H9 (cell line): ENCODE measurements at regions not wholly inside any gene's neighbourhood (a gene's known extent, or its start where the extent isn't known, plus 50 kb on each side); places are given as distances from the start of the nearest gene placed in this dataset.

Source experiments
- DNase-seq: peaks from one replicate; pipeline ENCODE4 v3.0.0-alpha.2; 2017
- H2AFZ ChIP-seq: one replicate; pipeline ENCODE4 v1.6.1; 2013; ENCODE audit warnings: mild to moderate bottlenecking, low read length, control low read depth, moderate library complexity
- H2AK5ac ChIP-seq: 2 replicates; pipeline ENCODE4 v1.6.1; 2013; ENCODE audit warnings: low read length, control low read depth, mixed read lengths; ENCODE audit not compliant: insufficient read length
- H2BK120ac ChIP-seq: one replicate; pipeline ENCODE4 v1.6.1; 2013; ENCODE audit warnings: low read depth, mild to moderate bottlenecking, low read length, control low read depth, inconsistent platforms; ENCODE audit not compliant: poor library complexity, severe bottlenecking
- H2BK12ac ChIP-seq: 2 replicates; pipeline ENCODE4 v1.6.1; 2013; ENCODE audit warnings: low read length, control low read depth, mixed read lengths, low read depth; ENCODE audit not compliant: insufficient read length
- H2BK15ac ChIP-seq: 2 replicates; pipeline ENCODE4 v1.6.1; 2013; ENCODE audit warnings: low read depth, low read length, control low read depth
- H2BK20ac ChIP-seq: one replicate; pipeline ENCODE4 v1.6.1; 2013; ENCODE audit warnings: low read depth, mild to moderate bottlenecking, low read length, control low read depth, inconsistent platforms; ENCODE audit not compliant: poor library complexity, severe bottlenecking
- H2BK5ac ChIP-seq: 2 replicates; pipeline ENCODE4 v1.6.1; 2013; ENCODE audit warnings: low read length, control low read depth, mixed read lengths; ENCODE audit not compliant: insufficient read length
- H3K14ac ChIP-seq: 2 replicates; pipeline ENCODE4 v1.6.1; 2013; ENCODE audit warnings: low read length, control low read depth; ENCODE audit not compliant: insufficient read depth
- H3K18ac ChIP-seq: 2 replicates; pipeline ENCODE4 v1.6.1; 2013; ENCODE audit warnings: low read depth, mild to moderate bottlenecking, mixed read lengths, low read length, control low read depth; ENCODE audit not compliant: insufficient read length
- H3K23ac ChIP-seq: 2 replicates; pipeline ENCODE4 v1.6.1; 2013; ENCODE audit warnings: low read length, control low read depth, mixed read lengths, low read depth; ENCODE audit not compliant: insufficient read length
- H3K23me2 ChIP-seq: 2 replicates; pipeline ENCODE4 v1.6.1; 2013; ENCODE audit warnings: low read depth, mild to moderate bottlenecking, mixed read lengths, low read length, control low read depth; ENCODE audit not compliant: insufficient read length, poor library complexity, severe bottlenecking
- H3K27ac ChIP-seq: 2 replicates; pipeline ENCODE4 v1.5.1; 2013; ENCODE audit warnings: low read length, control low read depth, mixed read lengths, low read depth; ENCODE audit not compliant: insufficient read length
- H3K27me3 ChIP-seq: 2 replicates; pipeline ENCODE4 v1.6.1; 2013; ENCODE audit warnings: low read length, control low read depth, inconsistent platforms; ENCODE audit not compliant: insufficient read depth
- H3K4ac ChIP-seq: 2 replicates; pipeline ENCODE4 v1.6.1; 2013; ENCODE audit warnings: low read depth, mild to moderate bottlenecking, control low read depth, inconsistent platforms, low read length, moderate library complexity
- H3K4me1 ChIP-seq: 2 replicates; pipeline ENCODE4 v1.6.1; 2013; ENCODE audit warnings: low read length, control low read depth, inconsistent platforms; ENCODE audit not compliant: insufficient read depth
- H3K4me2 ChIP-seq: 2 replicates; pipeline ENCODE4 v1.6.1; 2013; ENCODE audit warnings: low read length, control low read depth, mixed read lengths; ENCODE audit not compliant: insufficient read length, insufficient read depth
- H3K56ac ChIP-seq: 2 replicates; pipeline ENCODE4 v1.6.1; 2013; ENCODE audit warnings: low read depth, mild to moderate bottlenecking, mixed read lengths, low read length, control low read depth; ENCODE audit not compliant: insufficient read length
- H3K79me1 ChIP-seq: 2 replicates; pipeline ENCODE4 v1.6.1; 2013; ENCODE audit warnings: low read depth, mild to moderate bottlenecking, moderate library complexity, low read length, control low read depth, inconsistent platforms; ENCODE audit not compliant: insufficient read depth, poor library complexity, severe bottlenecking
- H3K79me2 ChIP-seq: 2 replicates; pipeline ENCODE4 v1.6.1; 2013; ENCODE audit warnings: low read length, control low read depth, inconsistent platforms; ENCODE audit not compliant: insufficient read depth
- H3K9ac ChIP-seq: 2 replicates; pipeline ENCODE4 v1.6.1; 2013; ENCODE audit warnings: low read length, control low read depth, mixed read lengths; ENCODE audit not compliant: insufficient read length; ENCODE audit errors: extremely low read depth
- H3K9me3 ChIP-seq: one replicate; pipeline ENCODE4 v1.6.1; 2013; ENCODE audit warnings: low read depth, low read length, inconsistent platforms; ENCODE audit not compliant: control insufficient read depth
- H3T11ph ChIP-seq: one replicate; pipeline ENCODE4 v1.6.1; 2013; ENCODE audit warnings: mild to moderate bottlenecking, low read length, control low read depth, inconsistent platforms
- H4K20me1 ChIP-seq: one replicate; pipeline ENCODE4 v1.6.1; 2013; ENCODE audit not compliant: control insufficient read depth, insufficient read length, insufficient read depth
- H4K5ac ChIP-seq: 2 replicates; pipeline ENCODE4 v1.6.1; 2013; ENCODE audit warnings: low read depth, mild to moderate bottlenecking, mixed read lengths, low read length, control low read depth; ENCODE audit not compliant: insufficient read length
- H4K8ac ChIP-seq: replicated peaks from 2 replicates; pipeline ENCODE4 v1.6.1; 2013; ENCODE audit warnings: low read length, control low read depth, mixed read lengths, low read depth; ENCODE audit not compliant: insufficient read length
- H4K91ac ChIP-seq: 2 replicates; pipeline ENCODE4 v1.6.1; 2013; ENCODE audit warnings: low read depth, mild to moderate bottlenecking, moderate library complexity, mixed read lengths, low read length, control low read depth; ENCODE audit not compliant: insufficient read length
- H3K27ac Mint-ChIP-seq, 3 experiments: 2 replicates in 2 of 3; 3 replicates in 1 of 3; pipeline ENCODE4 v1.8.0; 2020 to 2021; ENCODE audit warnings: mixed read lengths in 3 of 3, mild to moderate bottlenecking in 1 of 3, moderate library complexity in 1 of 3
- H3K27me3 Mint-ChIP-seq: 2 replicates; pipeline ENCODE4 v1.8.0; 2021; ENCODE audit warnings: low read depth, mild to moderate bottlenecking, moderate library complexity, mixed read lengths
- H3K36me3 Mint-ChIP-seq, 3 experiments: 2 replicates in 2 of 3; 3 replicates in 1 of 3; pipeline ENCODE4 v1.8.0; 2020 to 2021; ENCODE audit warnings: low read depth in 3 of 3, mixed read lengths in 3 of 3; ENCODE audit not compliant: insufficient read depth in 1 of 3
- H3K4me1 Mint-ChIP-seq, 2 experiments: 2 replicates each; pipeline ENCODE4 v1.8.0; 2020; ENCODE audit warnings: mixed read lengths in 2 of 2
- H3K4me3 Mint-ChIP-seq, 2 experiments: 2 replicates in 1 of 2; 3 replicates in 1 of 2; pipeline ENCODE4 v1.8.0; 2020 to 2021; ENCODE audit warnings: mild to moderate bottlenecking in 2 of 2, mixed read lengths in 2 of 2, moderate library complexity in 1 of 2
- H3K9me3 Mint-ChIP-seq, 2 experiments: 2 replicates in 1 of 2; 3 replicates in 1 of 2; pipeline ENCODE4 v1.8.0; 2020; ENCODE audit warnings: mild to moderate bottlenecking in 2 of 2, mixed read lengths in 2 of 2, moderate library complexity in 1 of 2
- WGBS: extraction: QIAGEN DNeasy Blood & Tissue Kit; methylation state at CpG from one replicate; pipeline ENCODE4 v1.1.7; 2013; ENCODE audit warnings: missing lambda C conversion rate, low lambda C conversion rate, mixed read lengths; ENCODE audit not compliant: insufficient read length; ENCODE audit errors: extremely low coverage; 5-methylcytosine and 5-hydroxymethylcytosine counted together
- TF ChIP-seq, protein P1 (sequence below): fragments of 200-600 bp; sonication (generic); conservative IDR thresholded peaks from 3 replicates; pipeline ENCODE4 v1.8.0; 2021; ENCODE audit warnings: antibody characterized with exemption, mild to moderate bottlenecking

DNA sequence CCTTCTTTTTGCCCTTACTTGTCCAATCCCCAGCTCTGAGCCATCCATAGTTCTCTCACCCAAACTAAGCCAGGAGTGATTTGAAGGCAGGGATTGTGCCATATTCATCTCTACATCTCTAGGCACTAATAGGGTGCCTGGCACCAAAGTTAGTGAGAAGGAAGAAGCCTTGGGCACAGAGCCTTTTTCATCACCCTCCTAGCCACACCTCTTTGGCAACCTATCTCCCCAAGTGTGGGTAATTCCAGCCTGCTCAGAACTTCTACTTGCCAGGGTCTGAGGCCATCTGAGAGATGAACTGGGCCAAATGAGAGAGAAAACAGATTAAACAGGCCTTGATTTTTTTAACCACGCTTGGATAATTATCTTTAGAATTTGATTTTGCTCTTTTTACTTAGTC, 61.3 kb downstream of the PHLDA1 start:
- no peaks in the 10 kb centered on the region for H3K79me1 ChIP-seq
- H4K20me1 ChIP-seq = no peaks in the 10 kb centered on the region
- Mint-ChIP-seq H3K4me3 (no peak overlapping the region), H3K9me3 (no peaks in the 10 kb centered on the region), H3K4me1 (peaks cover 39 to 40% of the 10 kb centered on the region in 2 experiments), H3K27ac (peak overlapping the region; percentile 48 to 82 (median 67); a peak in 4 of 7 replicates), H3K27me3 (no peaks in the 10 kb centered on the region; the same call in 1 of the 2 replicates), H3K36me3 (peaks cover 0 to 3% (median 0%) of the 10 kb centered on the region in 3 experiments; a peak in 1 of 7 replicates)
- H3K9me3 ChIP-seq = no peaks in the 10 kb centered on the region
- no peak overlapping the region for H4K91ac ChIP-seq
- H3K27ac ChIP-seq = peak overlapping the region; percentile 53
- H3K4me1 ChIP-seq = peaks cover 10% of the 10 kb centered on the region
- no peaks in the 10 kb centered on the region for H3K27me3 ChIP-seq
- no peak overlapping the region for H3T11ph ChIP-seq
- H2BK12ac ChIP-seq = peak overlapping the region; percentile 89
- H4K5ac ChIP-seq = no peak overlapping the region
- no peak overlapping the region for H2AK5ac ChIP-seq
- H3K23ac ChIP-seq = no peak overlapping the region
- no peak overlapping the region for H3K14ac ChIP-seq
- H4K8ac ChIP-seq = no peak overlapping the region
- no peak overlapping the region for H2AFZ ChIP-seq
- H3K9ac ChIP-seq = no peak overlapping the region
- WGBS = no CpG with 5 or more reads among the region's 1 CpG
- H3K23me2 ChIP-seq = no peaks in the 10 kb centered on the region
- no peak overlapping the region for H2BK5ac ChIP-seq
- H2BK15ac ChIP-seq = no peak overlapping the region
- no peak for DNase-seq
- no peak overlapping the region for H2BK120ac ChIP-seq
- no peak overlapping the region for H3K4ac ChIP-seq
- H3K4me2 ChIP-seq = peak overlapping the region; percentile 3
- H3K56ac ChIP-seq = no peak overlapping the region
- no peak overlapping the region for H3K18ac ChIP-seq
- TF ChIP-seq, protein P1, sequence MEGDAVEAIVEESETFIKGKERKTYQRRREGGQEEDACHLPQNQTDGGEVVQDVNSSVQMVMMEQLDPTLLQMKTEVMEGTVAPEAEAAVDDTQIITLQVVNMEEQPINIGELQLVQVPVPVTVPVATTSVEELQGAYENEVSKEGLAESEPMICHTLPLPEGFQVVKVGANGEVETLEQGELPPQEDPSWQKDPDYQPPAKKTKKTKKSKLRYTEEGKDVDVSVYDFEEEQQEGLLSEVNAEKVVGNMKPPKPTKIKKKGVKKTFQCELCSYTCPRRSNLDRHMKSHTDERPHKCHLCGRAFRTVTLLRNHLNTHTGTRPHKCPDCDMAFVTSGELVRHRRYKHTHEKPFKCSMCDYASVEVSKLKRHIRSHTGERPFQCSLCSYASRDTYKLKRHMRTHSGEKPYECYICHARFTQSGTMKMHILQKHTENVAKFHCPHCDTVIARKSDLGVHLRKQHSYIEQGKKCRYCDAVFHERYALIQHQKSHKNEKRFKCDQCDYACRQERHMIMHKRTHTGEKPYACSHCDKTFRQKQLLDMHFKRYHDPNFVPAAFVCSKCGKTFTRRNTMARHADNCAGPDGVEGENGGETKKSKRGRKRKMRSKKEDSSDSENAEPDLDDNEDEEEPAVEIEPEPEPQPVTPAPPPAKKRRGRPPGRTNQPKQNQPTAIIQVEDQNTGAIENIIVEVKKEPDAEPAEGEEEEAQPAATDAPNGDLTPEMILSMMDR = no peak
- no peak overlapping the region for H2BK20ac ChIP-seq
- H3K79me2 ChIP-seq = no peaks in the 10 kb centered on the region
